ENCODE measurements at regions not wholly inside any gene's neighbourhood (a gene's known extent, or its start where the extent isn't known, plus 50 kb on each side); places are given as distances from the start of the nearest gene placed in this dataset.

DNA sequence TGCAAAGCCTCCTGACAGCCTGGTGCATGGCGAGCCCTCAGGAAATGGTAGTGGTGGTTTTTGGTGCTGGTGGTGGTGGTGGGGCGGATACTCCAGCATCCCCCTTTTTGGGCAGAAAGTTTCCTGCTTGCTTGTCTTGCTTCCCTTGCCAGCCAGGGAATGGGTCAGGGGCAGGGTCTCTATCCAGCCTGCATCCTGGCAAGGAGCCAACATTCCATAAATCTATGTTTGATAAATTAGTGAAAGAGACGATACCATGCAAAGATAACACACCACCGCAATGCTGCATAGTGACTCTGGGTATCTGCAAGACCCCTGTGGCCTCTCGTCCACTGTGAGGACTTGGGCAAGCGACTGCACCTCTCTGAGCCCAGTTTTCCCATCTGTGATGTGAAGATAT, 246.2 kb downstream of the LRFN2 start:
- no peak for DNase-seq

DNA sequence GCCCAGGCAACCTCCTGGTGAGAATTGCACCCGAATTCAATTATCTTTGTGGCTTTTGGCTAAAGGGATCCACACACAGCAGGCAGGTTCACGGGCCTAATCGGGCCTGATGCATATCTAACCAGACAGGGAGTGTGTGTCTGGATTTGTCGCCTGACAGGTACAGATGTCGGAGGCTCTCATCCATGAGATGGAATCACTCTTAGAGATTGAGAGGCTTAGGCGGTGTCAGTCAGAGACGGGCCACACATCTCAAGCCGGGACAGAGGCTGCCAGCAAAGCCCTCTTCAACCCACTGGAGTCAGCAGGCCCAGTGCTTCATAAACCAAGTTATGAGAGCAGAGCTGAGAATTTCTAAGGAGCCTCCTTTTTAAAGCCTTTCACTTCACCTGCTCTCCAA, 247.0 kb downstream of the LRFN2 start:
- no peak for DNase-seq

GRCh38 chr6:40338306-40338705, 248.9 kb downstream of the LRFN2 start:
- DNase-seq = no peak

- DNase-seq = no peak
Observed at GRCh38 chr6:40336940-40337760, 250.0 kb downstream of the LRFN2 start.

GRCh38 chr6:40336296-40336695, 250.9 kb downstream of the LRFN2 start:
- DNase-seq = no peak

- DNase-seq = no peak
Observed at GRCh38 chr6:40334496-40335270, 252.5 kb downstream of the LRFN2 start.

DNA sequence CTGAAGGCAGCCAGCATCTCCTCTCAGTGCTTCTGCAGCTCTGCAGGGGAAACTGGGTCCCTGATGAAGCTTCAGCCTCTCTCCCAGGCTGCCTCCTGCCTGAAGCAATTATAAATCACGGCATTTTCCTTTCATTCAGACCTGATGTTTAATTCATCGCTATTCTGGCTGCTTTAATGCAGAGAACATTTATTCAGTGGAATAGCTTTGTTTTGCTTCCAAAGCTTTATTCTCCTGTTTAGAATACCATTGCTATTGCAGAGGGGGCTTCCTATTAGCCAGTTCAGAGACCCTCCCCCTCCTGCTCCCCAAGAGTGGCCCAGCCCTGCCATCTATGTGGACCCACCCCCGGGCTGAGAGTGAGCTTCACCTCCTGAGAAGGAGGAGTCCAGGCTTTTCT, 255.6 kb downstream of the LRFN2 start:
- DNase-seq = no peak

GRCh38 chr6:40330301-40330721, 256.9 kb downstream of the LRFN2 start:
- DNase-seq = no peak

- DNase-seq = no peak
Observed at GRCh38 chr6:40328986-40329545, 258.1 kb downstream of the LRFN2 start.

- no peak for DNase-seq
Observed at GRCh38 chr6:40328386-40328985, 258.7 kb downstream of the LRFN2 start.

- DNase-seq = peak; percentile 2 to 12
Observed at GRCh38 chr6:40326714-40327421, 260.3 kb downstream of the LRFN2 start.

DNA sequence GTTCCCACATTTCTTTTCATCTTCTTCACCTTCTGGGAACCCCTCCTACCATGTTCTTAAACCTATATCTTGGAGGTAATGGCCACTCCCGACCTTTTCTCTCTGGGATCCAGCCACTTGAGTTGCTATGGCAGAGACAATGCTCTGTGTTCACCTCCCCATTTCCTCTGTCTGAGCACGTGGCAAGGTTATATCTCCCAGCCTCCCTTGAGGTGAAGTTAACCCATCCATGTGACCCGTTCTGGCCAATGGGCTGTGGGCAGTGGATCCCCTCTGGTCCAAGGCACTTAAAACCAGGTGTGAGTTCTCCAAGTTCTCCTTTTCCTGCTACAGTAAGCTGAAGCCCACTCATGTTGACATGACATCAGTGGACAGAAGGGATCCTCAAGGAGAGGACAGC, 261.4 kb downstream of the LRFN2 start:
- no peak for DNase-seq

- no peak for DNase-seq
Observed at GRCh38 chr6:40325041-40325440, 262.1 kb downstream of the LRFN2 start.

- DNase-seq = no peak
Observed at GRCh38 chr6:40323881-40324634, 263.1 kb downstream of the LRFN2 start.

DNA sequence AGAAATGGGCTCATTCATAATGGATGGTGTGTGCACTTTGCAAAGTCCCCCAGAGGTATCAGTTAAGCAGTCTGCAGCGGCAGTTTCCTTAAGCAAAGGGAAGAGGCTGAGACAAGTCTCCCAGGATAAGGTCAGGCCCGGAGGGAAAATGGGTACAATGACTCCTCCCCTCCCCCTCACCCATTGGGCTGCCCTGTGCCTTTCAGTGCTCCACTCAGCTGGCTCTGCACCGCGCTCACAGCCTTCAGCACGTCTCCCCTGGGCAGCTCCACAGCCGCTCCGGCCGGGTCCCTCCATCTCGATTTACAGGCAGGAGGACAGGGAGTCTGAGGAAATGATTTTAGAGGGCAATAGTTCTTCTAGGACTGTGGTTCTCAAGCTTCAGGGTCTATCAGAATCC, 264.8 kb downstream of the LRFN2 start:
- DNase-seq = no peak

GRCh38 chr6:40321616-40322015, 265.5 kb downstream of the LRFN2 start:
- no peak for DNase-seq

GRCh38 chr6:40320947-40321346, 266.2 kb downstream of the LRFN2 start:
- DNase-seq = no peak

DNA sequence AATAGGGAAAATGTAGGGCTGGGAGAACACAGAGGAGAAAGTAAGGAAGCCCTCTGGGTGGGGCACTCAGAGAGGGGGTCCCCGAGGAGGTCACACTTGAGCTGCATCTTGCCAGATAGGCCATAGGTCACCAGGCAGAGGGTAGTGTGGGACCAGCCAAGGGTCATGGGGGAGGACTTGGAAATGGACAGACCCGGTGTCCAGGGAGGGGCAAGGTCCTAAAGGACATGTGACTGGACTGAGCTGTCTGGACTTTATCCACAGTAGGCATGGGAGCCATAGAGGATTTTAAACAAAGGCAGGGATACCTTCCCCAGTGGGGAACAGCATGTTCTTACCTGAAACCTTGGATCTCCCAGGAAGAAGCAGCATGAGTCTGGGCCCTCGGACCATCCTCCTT, 266.7 kb downstream of the LRFN2 start:
- no peak for DNase-seq

DNA sequence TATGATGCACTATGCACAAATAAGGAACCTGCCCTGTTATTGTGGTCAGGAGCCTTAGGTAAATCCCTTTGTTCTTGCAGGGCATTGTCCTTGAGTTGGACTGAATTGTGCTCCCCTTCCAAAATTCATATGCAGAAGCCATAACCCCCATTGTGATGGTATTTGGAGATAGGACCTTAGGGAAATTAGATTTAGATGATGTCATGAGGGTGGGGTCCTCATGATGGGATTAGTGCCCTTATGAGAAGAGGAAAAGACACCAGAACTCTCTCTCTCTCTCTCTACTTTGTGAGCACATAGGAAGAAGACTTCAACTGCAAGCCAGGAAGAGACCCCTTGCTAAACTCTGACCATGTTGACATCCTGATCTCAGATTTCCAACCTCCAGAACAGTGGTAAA, 268.0 kb downstream of the LRFN2 start:
- DNase-seq = no peak

DNA sequence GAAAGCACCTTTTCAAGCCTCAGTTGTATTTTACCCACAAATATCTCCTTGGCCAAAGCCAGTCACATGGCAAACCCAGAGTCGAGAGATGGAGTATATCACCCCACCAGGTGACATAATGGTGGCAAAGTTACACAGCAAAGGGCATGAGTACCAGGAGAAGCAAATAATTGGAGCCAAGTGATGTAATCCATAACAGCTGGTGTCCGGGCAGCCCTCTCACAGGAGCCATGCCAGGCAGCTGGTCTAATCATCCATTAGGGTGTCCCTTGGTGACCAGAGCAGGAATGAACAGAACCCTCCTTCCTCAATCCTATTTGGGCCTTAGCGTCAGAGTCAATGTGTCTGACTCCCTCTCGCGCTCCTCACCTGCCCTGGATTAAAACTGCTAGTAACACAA, 272.1 kb downstream of the LRFN2 start:
- DNase-seq = no peak

- DNase-seq = no peak
Observed at GRCh38 chr6:40313582-40313981, 273.6 kb downstream of the LRFN2 start.

Data from inflammatory macrophage (primary cell).